Rectal smooth muscle tissue (tissue), 1 donor: ENCODE measurements at regions not wholly inside any gene's neighbourhood (a gene's known extent, or its start where the extent isn't known, plus 50 kb on each side); places are given as distances from the start of the nearest gene placed in this dataset.

Experiments used
- H3K27ac ChIP-seq: one replicate; pipeline ENCODE4 v1.7.0; 2013; ENCODE audit warnings: low read depth, low read length, inconsistent platforms
- H3K27me3 ChIP-seq: one replicate; pipeline ENCODE4 v1.7.0; 2013; ENCODE audit warnings: low read length; ENCODE audit not compliant: control insufficient read depth, insufficient read depth
- H3K36me3 ChIP-seq: one replicate; pipeline ENCODE4 v1.7.0; 2013; ENCODE audit warnings: low read length; ENCODE audit not compliant: control insufficient read depth, insufficient read depth
- H3K4me1 ChIP-seq: one replicate; pipeline ENCODE4 v1.7.0; 2013; ENCODE audit warnings: low read length; ENCODE audit not compliant: control insufficient read depth, insufficient read depth
- H3K4me3 ChIP-seq: one replicate; pipeline ENCODE4 v1.7.0; 2013; ENCODE audit warnings: low read length
- H3K9ac ChIP-seq: one replicate; pipeline ENCODE4 v1.7.0; 2013; ENCODE audit warnings: low read length

DNA sequence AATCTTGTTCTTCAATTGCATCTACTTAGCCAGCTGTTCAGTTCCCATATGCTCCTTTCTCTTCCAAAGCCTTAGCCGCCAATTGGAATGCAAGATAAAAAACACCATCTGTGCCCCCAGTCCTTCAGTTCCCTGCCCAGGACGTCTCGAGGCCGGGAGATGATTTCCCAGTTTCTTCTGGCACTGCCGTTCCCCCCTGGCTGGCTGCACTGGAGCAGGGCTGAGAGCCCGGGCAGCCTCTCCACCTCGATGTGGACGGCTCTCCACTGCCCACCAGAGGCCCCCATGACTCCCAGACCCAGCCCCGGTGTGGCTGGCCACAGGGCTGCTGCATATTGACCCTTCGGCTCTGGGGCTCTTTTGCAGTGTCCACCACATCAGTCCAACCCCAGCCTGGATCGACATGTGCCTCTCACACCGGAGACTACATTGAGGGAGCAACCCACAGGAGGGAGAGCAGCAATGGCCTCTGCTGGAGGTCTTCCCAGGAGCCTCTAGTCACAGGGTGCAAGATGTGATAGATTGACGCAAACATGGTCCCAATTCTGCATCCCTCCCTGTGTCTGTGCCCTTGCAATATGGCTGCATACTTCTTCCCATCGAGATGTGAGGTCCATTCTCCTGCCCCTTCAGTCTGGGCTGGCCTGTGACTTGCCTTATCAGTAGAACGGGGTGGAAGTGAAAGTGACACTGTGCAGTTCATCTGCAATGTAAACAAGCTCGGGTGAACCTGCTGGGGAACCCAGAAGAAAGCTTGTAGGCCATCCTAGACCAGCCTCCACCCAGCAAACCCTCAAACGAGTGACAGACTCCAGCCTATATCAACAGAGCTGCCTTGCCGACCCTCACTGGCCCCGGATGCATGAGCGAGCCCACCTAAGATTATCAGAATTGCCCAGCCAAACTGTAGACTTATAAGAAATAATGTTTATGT lies 52.3 kb upstream of the PRR20G start:
- no peaks in the 10 kb centered on the region for H3K4me1 ChIP-seq
- H3K4me3 ChIP-seq: no peak overlapping the region
- H3K27me3 ChIP-seq: peaks cover 10% of the 10 kb centered on the region
- H3K36me3 ChIP-seq: no peaks in the 10 kb centered on the region
- H3K9ac ChIP-seq: no peak overlapping the region
- no peak overlapping the region for H3K27ac ChIP-seq

DNA sequence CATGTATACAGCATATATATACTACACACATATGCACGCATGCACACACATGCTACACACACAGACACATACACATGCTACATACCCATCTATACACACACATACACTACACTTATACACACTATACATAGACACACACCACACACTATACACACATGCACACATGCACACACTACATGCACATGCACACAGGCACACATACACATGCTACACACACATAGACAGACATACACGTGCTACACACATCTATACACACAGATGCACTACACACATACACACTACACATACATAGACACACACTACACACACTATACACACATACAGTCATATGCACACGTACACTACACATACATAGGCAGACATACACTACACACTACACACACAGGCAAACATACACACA lies 51.2 kb upstream of the PRR20G start:
- no peaks in the 10 kb centered on the region for H3K4me1 ChIP-seq
- H3K27me3 ChIP-seq: peaks cover 10% of the 10 kb centered on the region
- no peak overlapping the region for H3K9ac ChIP-seq
- H3K27ac ChIP-seq: no peak overlapping the region
- no peak overlapping the region for H3K4me3 ChIP-seq
- H3K36me3 ChIP-seq: no peaks in the 10 kb centered on the region

DNA sequence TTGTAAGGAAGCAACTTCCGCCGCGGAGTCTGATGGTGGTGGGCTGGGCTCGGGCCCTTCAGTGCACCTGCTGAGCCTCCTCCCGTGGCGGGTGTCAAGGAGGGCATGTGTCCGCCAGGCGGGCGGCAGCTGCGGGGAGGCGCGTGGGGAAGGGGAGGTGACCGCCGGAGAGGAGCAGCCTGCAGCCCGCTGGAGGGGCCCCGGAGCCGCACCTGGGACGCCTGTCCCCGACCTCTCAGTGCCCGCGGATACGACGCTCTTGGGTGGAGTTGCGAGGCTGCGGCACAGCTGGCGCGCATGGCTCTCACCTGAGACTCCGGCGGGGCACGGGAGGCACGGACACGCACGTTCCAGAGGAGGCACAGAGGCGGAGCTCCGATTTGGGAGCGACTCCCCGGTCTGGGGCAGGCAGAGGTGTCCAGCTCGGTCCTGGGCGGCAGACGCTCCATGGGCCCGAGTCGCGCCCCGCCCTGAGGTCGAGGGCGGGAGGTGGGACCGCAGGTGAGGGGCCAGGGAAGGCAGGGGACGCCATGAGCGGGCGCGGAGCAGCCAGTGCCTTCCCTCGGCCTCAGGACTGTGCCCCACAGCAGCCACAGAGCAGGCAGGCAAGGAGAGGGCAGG lies 50.2 kb upstream of the PRR20G start:
- no peak overlapping the region for H3K4me3 ChIP-seq
- no peak overlapping the region for H3K9ac ChIP-seq
- no peaks in the 10 kb centered on the region for H3K36me3 ChIP-seq
- no peak overlapping the region for H3K27ac ChIP-seq
- H3K27me3 ChIP-seq: peaks cover 10% of the 10 kb centered on the region
- H3K4me1 ChIP-seq: no peaks in the 10 kb centered on the region
